ENCODE measurements at regions not wholly inside any gene's neighbourhood (a gene's known extent, or its start where the extent isn't known, plus 50 kb on each side); places are given as distances from the start of the nearest gene placed in this dataset.

GRCh38 chr3:127386490-127386889, 98.6 kb upstream of the PRR20G start:
- TF ChIP-seq CTCF (conservative IDR thresholded peaks at IDR 0.05), result no peak
- no peak for TF ChIP-seq EZH2 (IDR thresholded peaks at IDR 0.05; ENCODE audit: low read depth)
